ENCODE measurements at regions not wholly inside any gene's neighbourhood (a gene's known extent, or its start where the extent isn't known, plus 50 kb on each side); places are given as distances from the start of the nearest gene placed in this dataset.

GRCh38 chr1:201602413-201603265, 63.7 kb downstream of the NAV1 start:
- TF ChIP-seq, protein P1, sequence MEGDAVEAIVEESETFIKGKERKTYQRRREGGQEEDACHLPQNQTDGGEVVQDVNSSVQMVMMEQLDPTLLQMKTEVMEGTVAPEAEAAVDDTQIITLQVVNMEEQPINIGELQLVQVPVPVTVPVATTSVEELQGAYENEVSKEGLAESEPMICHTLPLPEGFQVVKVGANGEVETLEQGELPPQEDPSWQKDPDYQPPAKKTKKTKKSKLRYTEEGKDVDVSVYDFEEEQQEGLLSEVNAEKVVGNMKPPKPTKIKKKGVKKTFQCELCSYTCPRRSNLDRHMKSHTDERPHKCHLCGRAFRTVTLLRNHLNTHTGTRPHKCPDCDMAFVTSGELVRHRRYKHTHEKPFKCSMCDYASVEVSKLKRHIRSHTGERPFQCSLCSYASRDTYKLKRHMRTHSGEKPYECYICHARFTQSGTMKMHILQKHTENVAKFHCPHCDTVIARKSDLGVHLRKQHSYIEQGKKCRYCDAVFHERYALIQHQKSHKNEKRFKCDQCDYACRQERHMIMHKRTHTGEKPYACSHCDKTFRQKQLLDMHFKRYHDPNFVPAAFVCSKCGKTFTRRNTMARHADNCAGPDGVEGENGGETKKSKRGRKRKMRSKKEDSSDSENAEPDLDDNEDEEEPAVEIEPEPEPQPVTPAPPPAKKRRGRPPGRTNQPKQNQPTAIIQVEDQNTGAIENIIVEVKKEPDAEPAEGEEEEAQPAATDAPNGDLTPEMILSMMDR (IDR thresholded peaks at IDR 0.05): no peak
- TF ChIP-seq POLR2A (IDR thresholded peaks at IDR 0.05): no peak

Measured in thyroid gland (tissue), 4 donors.